Cardiac muscle cell (in vitro differentiated cells and primary cell): ENCODE measurements at regions not wholly inside any gene's neighbourhood (a gene's known extent, or its start where the extent isn't known, plus 50 kb on each side); places are given as distances from the start of the nearest gene placed in this dataset.

Experiments used
- DNase-seq, 2 donors: peaks; one replicate each; pipeline versions ENCODE4 v3.0.0 to v3.0.0-alpha.2; 2010 to 2017; ENCODE audit warnings: low read depth in 1 of 2, low spot score in 1 of 2
- H3K27ac ChIP-seq: fragments of 200-600 bp; sonication (generic); 2 replicates; pipeline ENCODE4 v1.5.1; 2016
- H3K27me3 ChIP-seq: fragments of 200-600 bp; sonication (generic); 2 replicates; pipeline ENCODE4 v1.6.0; 2016; ENCODE audit warnings: control low read depth
- H3K36me3 ChIP-seq: fragments of 200-600 bp; sonication (generic); 2 replicates; pipeline ENCODE4 v1.5.1; 2016; ENCODE audit warnings: control low read depth
- H3K4me1 ChIP-seq: fragments of 200-600 bp; sonication (generic); 2 replicates; pipeline ENCODE4 v1.8.1; 2017; ENCODE audit warnings: low read depth, mild to moderate bottlenecking, mixed run types
- H3K4me3 ChIP-seq: fragments of 200-600 bp; sonication (generic); 2 replicates; pipeline ENCODE4 v1.5.1; 2016; ENCODE audit warnings: mild to moderate bottlenecking
- H3K9me3 ChIP-seq: fragments of 200-600 bp; sonication (generic); 2 replicates; pipeline ENCODE4 v1.5.1; 2017; ENCODE audit warnings: low read depth, mild to moderate bottlenecking, control low read depth
- CTCF ChIP-seq: IDR thresholded peaks from 2 replicates; pipeline ENCODE4 v1.5.1; 2012; ENCODE audit warnings: low read depth, mild to moderate bottlenecking, low read length

- Histone ChIP-seq H3K27ac (no peak overlapping the region), H3K27me3 (no peaks in the 10 kb centered on the region), H3K4me1 (no peaks in the 10 kb centered on the region), H3K36me3 (no peaks in the 10 kb centered on the region), H3K4me3 (no peak overlapping the region), H3K9me3 (no peaks in the 10 kb centered on the region)
- DNase-seq = no peak
- no peak for TF ChIP-seq CTCF
Observed at GRCh38 chr20:22984606-22985005, 50.5 kb upstream of the SSTR4 start.

GRCh38 chr20:22985239-22985778 is 49.8 kb upstream of the SSTR4 start:
- H3K36me3 ChIP-seq = no peaks in the 10 kb centered on the region
- H3K4me3 ChIP-seq = no peak overlapping the region
- no peaks in the 10 kb centered on the region for H3K27me3 ChIP-seq
- DNase-seq = no peak
- H3K4me1 ChIP-seq = no peaks in the 10 kb centered on the region
- no peak overlapping the region for H3K27ac ChIP-seq
- no peaks in the 10 kb centered on the region for H3K9me3 ChIP-seq
- no peak for TF ChIP-seq CTCF
